ENCODE measurements at regions not wholly inside any gene's neighbourhood (a gene's known extent, or its start where the extent isn't known, plus 50 kb on each side); places are given as distances from the start of the nearest gene placed in this dataset.

GRCh38 chr5:35324679-35325078, 94.4 kb upstream of the PRLR start:
- Histone ChIP-seq H3K18ac (ENCODE audit: extremely low read depth, low read length) (no peak overlapping the region), H4K20me1 (replicated peaks in 1 of 2; ENCODE audit: control insufficient read depth in 1 of 2, insufficient read depth in 2 of 2, low read length in 2 of 2) (no peaks in the 10 kb centered on the region), H4K91ac (replicated peaks; ENCODE audit: insufficient read length, low read length) (no peak overlapping the region), H3K4me2 (ENCODE audit: insufficient read depth in 1 of 2, low read depth in 2 of 2, low read length in 2 of 2) (no peak overlapping the region), H3K36me3 (ENCODE audit: control insufficient read depth in 2 of 4, insufficient read depth in 4 of 4, low read length in 3 of 4) (no peaks in the 10 kb centered on the region), H3K23me2 (ENCODE audit: low read depth, low read length) (no peaks in the 10 kb centered on the region), H3K79me2 (ENCODE audit: control insufficient read depth in 1 of 2, insufficient read depth in 2 of 2, low read length in 2 of 2) (no peaks in the 10 kb centered on the region; a peak in 1 of 4 replicates), H2BK12ac (ENCODE audit: low read depth, low read length) (peak overlapping the region; percentile 17; the same call in 1 of the 2 replicates), H3K4ac (replicated peaks; ENCODE audit: insufficient read length, low read depth, low read length) (no peak overlapping the region), H2AFZ (ENCODE audit: low read length) (no peak overlapping the region), H3K56ac (replicated peaks; ENCODE audit: insufficient read length, low read depth, low read length) (no peak overlapping the region), H3K4me3 (ENCODE audit: extremely low read depth in 1 of 4, insufficient read depth in 2 of 4, low read depth in 3 of 4, low read length in 4 of 4) (no peak overlapping the region), H3K14ac (ENCODE audit: insufficient read length) (no peak overlapping the region), H4K5ac (ENCODE audit: insufficient read length, low read depth, low read length) (no peak overlapping the region), H2BK15ac (ENCODE audit: low read length) (no peak overlapping the region), H3K9me3 (ENCODE audit: insufficient read depth in 2 of 2, low read depth in 1 of 2, low read length in 1 of 2) (no peaks in the 10 kb centered on the region), H2BK5ac (ENCODE audit: low read depth, low read length) (no peak overlapping the region), H3K27ac (ENCODE audit: low read depth, low read length) (no peak overlapping the region), H3K4me1 (replicated peaks in 1 of 4; ENCODE audit: control insufficient read depth in 3 of 4, insufficient read depth in 4 of 4, low read length in 3 of 4) (no peaks in the 10 kb centered on the region), H3K79me1 (ENCODE audit: low read depth, low read length) (no peaks in the 10 kb centered on the region), H2AK5ac (ENCODE audit: low read depth, low read length) (no peak overlapping the region), H3K23ac (ENCODE audit: insufficient read length) (no peak overlapping the region), H3K27me3 (replicated peaks in 1 of 4; ENCODE audit: control insufficient read depth in 3 of 4, extremely low read depth in 1 of 4, insufficient read depth in 3 of 4, low read length in 3 of 4) (no peaks in the 10 kb centered on the region; a peak in 1 of 7 replicates), H2BK120ac (replicated peaks; ENCODE audit: low read depth, low read length) (peak overlapping the region; percentile 14), H4K8ac (ENCODE audit: extremely low read depth, insufficient read depth, low read length) (no peak overlapping the region), H3K9ac (replicated peaks in 1 of 4; ENCODE audit: extremely low read depth in 1 of 4, low read depth in 3 of 4, low read length in 3 of 4) (no peak overlapping the region), H2BK20ac (ENCODE audit: low read length) (0 out of 2 replicates have a peak overlapping the region, but pooled peaks have one; percentile 61)
- FAIRE-seq, result no peak
- ChIA-PET POLR2A (ENCODE audit: partially characterized antibody) (interaction anchor here (1.4 kb wide), 1 partner anchor 11 kb away, joined by 4 read pairs; no protein-coding TSS in a partner anchor), CTCF (ENCODE audit: partially characterized antibody) (interaction anchor here (1.0 to 1.6 kb wide), 2 partner anchors 14 to 112 kb away, joined by 3 to 5 read pairs; no protein-coding TSS in a partner anchor)
- DNase-seq (ENCODE audit: low read depth in 1 of 2, low spot score in 2 of 2), result no peak
- WGBS, 2 experiments (ENCODE audit: extremely low coverage in 1 of 2, insufficient coverage in 1 of 2, insufficient read length in 1 of 2, insufficient replicate concordance in 2 of 2, low coverage in 1 of 2, low lambda C conversion rate in 2 of 2, missing lambda C conversion rate in 1 of 2), result 90% methylated on average over 6 of the region's 6 CpGs; no CpG with 5 or more reads in 1 of the 2 experiments

All from H1 (cell line).